DOHH2 (cell line): ENCODE measurements at regions not wholly inside any gene's neighbourhood (a gene's known extent, or its start where the extent isn't known, plus 50 kb on each side); places are given as distances from the start of the nearest gene placed in this dataset.

Experiments used
- H3F3A ChIP-seq: fragments of 200-600 bp; sonication (generic), shearing (Covaris generic); 2 replicates; pipeline ENCODE4 v1.6.0; 2016; ENCODE audit warnings: antibody characterized with exemption, mild to moderate bottlenecking; ENCODE audit not compliant: control insufficient read depth, insufficient read depth
- H3K27ac ChIP-seq: fragments of 200-600 bp; sonication (generic); 2 replicates; pipeline ENCODE4 v1.5.1; 2014; ENCODE audit warnings: low read depth, mild to moderate bottlenecking, low read length, moderate library complexity
- H3K27me3 ChIP-seq: fragments of 200-600 bp; sonication (generic); 2 replicates; pipeline ENCODE4 v1.6.1; 2014; ENCODE audit warnings: mild to moderate bottlenecking, low read length, mixed read lengths; ENCODE audit not compliant: control insufficient read depth
- H3K36me3 ChIP-seq: fragments of 200-600 bp; sonication (generic); 2 replicates; pipeline ENCODE4 v1.6.1; 2014; ENCODE audit warnings: mild to moderate bottlenecking, low read length, moderate library complexity, mixed read lengths; ENCODE audit not compliant: control insufficient read depth
- H3K4me1 ChIP-seq: fragments of 200-600 bp; sonication (generic); 2 replicates; pipeline ENCODE4 v1.6.1; 2014; ENCODE audit warnings: mild to moderate bottlenecking, low read length, mixed read lengths; ENCODE audit not compliant: control insufficient read depth
- H3K4me2 ChIP-seq: fragments of 200-600 bp; sonication (generic); 2 replicates; pipeline ENCODE4 v1.6.0; 2014; ENCODE audit warnings: mild to moderate bottlenecking, low read length, moderate library complexity
- H3K4me3 ChIP-seq: fragments of 200-600 bp; sonication (generic); 2 replicates; pipeline ENCODE4 v1.5.1; 2014; ENCODE audit warnings: mild to moderate bottlenecking, low read length, mixed read lengths
- H3K79me2 ChIP-seq: fragments of 200-600 bp; sonication (generic); 2 replicates; pipeline ENCODE4 v1.6.1; 2014; ENCODE audit warnings: mild to moderate bottlenecking, low read length, mixed read lengths; ENCODE audit not compliant: control insufficient read depth
- H3K9me2 ChIP-seq: fragments of 200-600 bp; sonication (generic); replicated peaks from 2 replicates; pipeline ENCODE4 v1.6.1; 2014; ENCODE audit warnings: mild to moderate bottlenecking, low read length, mixed read lengths; ENCODE audit not compliant: control insufficient read depth
- H3K9me3 ChIP-seq: fragments of 200-600 bp; sonication (generic); 2 replicates; pipeline ENCODE4 v1.6.1; 2014; ENCODE audit warnings: antibody characterized with exemption, low read length, mixed read lengths; ENCODE audit not compliant: control insufficient read depth, insufficient read depth
- H4K20me1 ChIP-seq: fragments of 200-600 bp; sonication (generic); 2 replicates; pipeline ENCODE4 v1.6.0; 2014; ENCODE audit warnings: low read depth, mild to moderate bottlenecking, antibody characterized with exemption, low read length, moderate library complexity; ENCODE audit not compliant: control insufficient read depth, insufficient read depth
- EZH2phosphoT487 ChIP-seq: fragments of 200-600 bp; sonication (generic); IDR thresholded peaks from 2 replicates; pipeline ENCODE4 v1.6.1; 2017; ENCODE audit warnings: borderline replicate concordance, mild to moderate bottlenecking, antibody characterized with exemption, low read length, moderate library complexity, mixed read lengths
- TF ChIP-seq, protein P1 (sequence below): fragments of 200-600 bp; sonication (generic); IDR thresholded peaks from one replicate; pipeline ENCODE4 v1.5.1; 2014; ENCODE audit warnings: antibody characterized with exemption, mild to moderate bottlenecking, low read depth, low read length; ENCODE audit not compliant: poor library complexity, severe bottlenecking

GRCh38 chr13:77459592-77459991 lies 75.9 kb upstream of the SCEL start:
- Histone ChIP-seq H3F3A (no peaks in the 10 kb centered on the region), H4K20me1 (no peaks in the 10 kb centered on the region), H3K36me3 (no peaks in the 10 kb centered on the region), H3K27ac (no peak overlapping the region), H3K4me3 (no peak overlapping the region), H3K9me2 (no peaks in the 10 kb centered on the region), H3K4me2 (no peak overlapping the region), H3K4me1 (peaks cover 6% of the 10 kb centered on the region), H3K9me3 (no peaks in the 10 kb centered on the region), H3K79me2 (no peaks in the 10 kb centered on the region), H3K27me3 (peaks cover 34% of the 10 kb centered on the region)
- TF ChIP-seq, protein P1, sequence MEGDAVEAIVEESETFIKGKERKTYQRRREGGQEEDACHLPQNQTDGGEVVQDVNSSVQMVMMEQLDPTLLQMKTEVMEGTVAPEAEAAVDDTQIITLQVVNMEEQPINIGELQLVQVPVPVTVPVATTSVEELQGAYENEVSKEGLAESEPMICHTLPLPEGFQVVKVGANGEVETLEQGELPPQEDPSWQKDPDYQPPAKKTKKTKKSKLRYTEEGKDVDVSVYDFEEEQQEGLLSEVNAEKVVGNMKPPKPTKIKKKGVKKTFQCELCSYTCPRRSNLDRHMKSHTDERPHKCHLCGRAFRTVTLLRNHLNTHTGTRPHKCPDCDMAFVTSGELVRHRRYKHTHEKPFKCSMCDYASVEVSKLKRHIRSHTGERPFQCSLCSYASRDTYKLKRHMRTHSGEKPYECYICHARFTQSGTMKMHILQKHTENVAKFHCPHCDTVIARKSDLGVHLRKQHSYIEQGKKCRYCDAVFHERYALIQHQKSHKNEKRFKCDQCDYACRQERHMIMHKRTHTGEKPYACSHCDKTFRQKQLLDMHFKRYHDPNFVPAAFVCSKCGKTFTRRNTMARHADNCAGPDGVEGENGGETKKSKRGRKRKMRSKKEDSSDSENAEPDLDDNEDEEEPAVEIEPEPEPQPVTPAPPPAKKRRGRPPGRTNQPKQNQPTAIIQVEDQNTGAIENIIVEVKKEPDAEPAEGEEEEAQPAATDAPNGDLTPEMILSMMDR: no peak
- TF ChIP-seq EZH2phosphoT487: no peak

DNA sequence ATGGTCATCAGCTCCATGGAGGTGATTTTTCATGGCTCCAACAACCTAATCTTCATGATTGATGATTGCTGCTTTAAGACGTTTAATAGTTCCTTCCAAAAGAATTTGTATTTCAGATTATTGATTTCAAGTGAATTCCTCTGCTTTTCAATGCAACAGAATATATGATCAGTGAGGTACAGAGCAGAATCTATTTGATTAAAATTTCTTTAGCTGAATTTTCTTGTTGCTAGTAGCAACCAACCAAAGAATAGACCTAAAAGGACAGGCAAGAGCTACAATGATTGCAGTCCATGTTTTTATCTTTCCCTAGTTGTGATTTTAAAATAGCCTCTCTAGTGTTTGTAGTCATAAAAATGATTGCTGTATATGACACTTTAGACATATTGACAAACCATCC lies 76.8 kb upstream of the SCEL start:
- Histone ChIP-seq H3K4me2 (no peak overlapping the region), H3K9me3 (no peaks in the 10 kb centered on the region), H3K4me1 (peaks cover 6% of the 10 kb centered on the region), H3F3A (no peaks in the 10 kb centered on the region), H3K27ac (no peak overlapping the region), H4K20me1 (no peaks in the 10 kb centered on the region), H3K9me2 (no peaks in the 10 kb centered on the region), H3K79me2 (no peaks in the 10 kb centered on the region), H3K4me3 (no peak overlapping the region), H3K36me3 (no peaks in the 10 kb centered on the region), H3K27me3 (peaks cover 37% of the 10 kb centered on the region)
- TF ChIP-seq, protein P1: no peak
- no peak for TF ChIP-seq EZH2phosphoT487

DNA sequence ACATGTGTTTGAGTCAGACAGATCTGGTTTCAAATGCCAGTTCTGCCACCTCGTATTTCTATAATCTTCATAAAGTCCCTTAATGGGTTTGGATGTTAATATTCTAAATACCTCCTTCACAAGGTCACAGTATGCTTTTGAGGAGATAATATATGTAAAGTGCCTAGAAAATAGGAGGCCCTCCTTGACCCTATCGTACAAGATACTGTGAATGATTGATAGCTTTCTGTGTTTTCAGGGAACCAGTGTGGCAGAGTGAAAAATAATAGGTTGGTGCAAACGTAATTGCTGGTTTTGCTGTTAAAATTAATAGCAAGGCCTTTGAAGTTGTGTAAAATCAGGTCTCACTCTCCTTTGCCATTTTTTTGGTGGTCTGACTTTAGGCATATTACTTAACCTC lies 77.5 kb upstream of the SCEL start:
- no peaks in the 10 kb centered on the region for H3K9me2 ChIP-seq
- H3K4me3 ChIP-seq: no peak overlapping the region
- H3K4me2 ChIP-seq: no peak overlapping the region
- no peaks in the 10 kb centered on the region for H3K9me3 ChIP-seq
- no peaks in the 10 kb centered on the region for H3K79me2 ChIP-seq
- TF ChIP-seq EZH2phosphoT487: no peak
- TF ChIP-seq, protein P1: no peak
- no peaks in the 10 kb centered on the region for H4K20me1 ChIP-seq
- no peak overlapping the region for H3K27ac ChIP-seq
- H3K4me1 ChIP-seq: peaks cover 6% of the 10 kb centered on the region
- peaks cover 40% of the 10 kb centered on the region for H3K27me3 ChIP-seq
- H3K36me3 ChIP-seq: no peaks in the 10 kb centered on the region
- H3F3A ChIP-seq: no peaks in the 10 kb centered on the region

DNA sequence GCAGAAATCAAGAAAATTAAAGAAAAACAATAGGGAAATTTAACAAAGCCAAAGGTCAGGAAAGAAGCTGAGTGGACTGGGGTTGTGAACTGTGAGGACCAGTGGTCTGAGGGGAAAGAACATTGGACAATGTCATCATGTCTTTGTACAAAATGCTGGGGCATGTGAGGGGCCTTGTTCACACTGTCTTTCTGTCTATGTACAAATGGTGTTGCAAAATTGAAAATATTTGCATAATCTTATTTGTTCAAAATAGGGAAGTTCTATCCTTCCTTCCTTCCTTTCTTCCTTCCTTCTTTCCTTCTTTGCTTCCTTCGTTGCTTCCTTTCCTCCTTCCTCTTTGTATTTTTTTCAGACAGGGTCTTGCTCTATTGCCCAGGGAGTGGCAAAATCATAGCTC lies 79.2 kb upstream of the SCEL start:
- Histone ChIP-seq H3K27ac (no peak overlapping the region), H3K9me2 (no peaks in the 10 kb centered on the region)
- TF ChIP-seq EZH2phosphoT487: no peak
- TF ChIP-seq, protein P1: no peak

More for the DNA sequence above, 79.2 kb upstream of the SCEL start:
- Histone ChIP-seq H3K27me3 (peaks cover 36% of the 10 kb centered on the region), H3K79me2 (no peaks in the 10 kb centered on the region), H3K4me2 (no peak overlapping the region), H3K9me3 (no peaks in the 10 kb centered on the region), H3F3A (no peaks in the 10 kb centered on the region), H3K4me1 (peaks cover 6% of the 10 kb centered on the region), H3K36me3 (no peaks in the 10 kb centered on the region), H3K4me3 (no peak overlapping the region), H4K20me1 (no peaks in the 10 kb centered on the region)
